HUES64 (cell line): ENCODE measurements at regions not wholly inside any gene's neighbourhood (a gene's known extent, or its start where the extent isn't known, plus 50 kb on each side); places are given as distances from the start of the nearest gene placed in this dataset.

Experiments used
- H3K27ac ChIP-seq: 2 replicates; pipeline ENCODE4 v1.7.0; 2013; ENCODE audit warnings: low read depth, low read length, inconsistent platforms
- H3K27me3 ChIP-seq: 2 replicates; pipeline ENCODE4 v1.6.1; 2013; ENCODE audit warnings: mild to moderate bottlenecking, low read length; ENCODE audit not compliant: insufficient read depth
- H3K36me3 ChIP-seq: 2 replicates; pipeline ENCODE4 v1.6.1; 2013; ENCODE audit warnings: mild to moderate bottlenecking, low read length; ENCODE audit not compliant: insufficient read depth
- H3K4me1 ChIP-seq: 2 replicates; pipeline ENCODE4 v1.6.1; 2013; ENCODE audit warnings: mild to moderate bottlenecking, low read length, moderate library complexity; ENCODE audit not compliant: insufficient read depth
- H3K4me3 ChIP-seq: 2 replicates; pipeline ENCODE4 v1.5.1; 2013; ENCODE audit warnings: mild to moderate bottlenecking, low read length, moderate library complexity
- H3K9ac ChIP-seq: 2 replicates; pipeline ENCODE4 v1.6.1; 2013; ENCODE audit warnings: mild to moderate bottlenecking, low read depth, low read length
- H3K9me3 ChIP-seq: 2 replicates; pipeline ENCODE4 v1.6.1; 2013; ENCODE audit warnings: low read depth, low read length; ENCODE audit not compliant: insufficient read depth
- WGBS: fragments of 150-250, 120-280 bp; methylation state at CpG from one replicate; pipeline ENCODE4 v1.1.7; 2013; ENCODE audit warnings: missing lambda C conversion rate; 5-methylcytosine and 5-hydroxymethylcytosine counted together

DNA sequence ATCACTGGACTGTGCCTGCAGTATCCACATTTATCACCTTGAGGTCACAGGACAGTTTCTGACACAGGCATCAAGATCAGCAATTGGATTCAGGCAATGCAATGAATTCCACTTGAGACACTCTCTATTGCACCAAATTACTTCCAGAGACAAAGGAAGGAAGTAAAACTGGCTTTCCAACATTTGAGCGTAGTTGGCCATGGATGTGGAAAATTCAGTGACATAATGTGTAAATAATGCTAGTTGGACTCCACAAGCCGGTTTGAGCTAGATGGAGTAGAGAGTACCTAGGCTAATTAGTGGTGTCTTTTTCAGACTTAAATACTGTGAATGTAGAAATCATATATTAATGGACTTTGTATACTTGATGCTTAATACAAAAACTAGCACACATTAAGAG lies 168.3 kb upstream of the SYT1 start:
- Histone ChIP-seq H3K4me3 (no peak overlapping the region), H3K9ac (no peak overlapping the region), H3K9me3 (peaks cover 6% of the 10 kb centered on the region; the same call in 1 of the 2 replicates), H3K27ac (no peak overlapping the region), H3K27me3 (no peaks in the 10 kb centered on the region), H3K36me3 (no peaks in the 10 kb centered on the region), H3K4me1 (no peaks in the 10 kb centered on the region)
- 98% methylated on average over 2 of the region's 2 CpGs for WGBS

DNA sequence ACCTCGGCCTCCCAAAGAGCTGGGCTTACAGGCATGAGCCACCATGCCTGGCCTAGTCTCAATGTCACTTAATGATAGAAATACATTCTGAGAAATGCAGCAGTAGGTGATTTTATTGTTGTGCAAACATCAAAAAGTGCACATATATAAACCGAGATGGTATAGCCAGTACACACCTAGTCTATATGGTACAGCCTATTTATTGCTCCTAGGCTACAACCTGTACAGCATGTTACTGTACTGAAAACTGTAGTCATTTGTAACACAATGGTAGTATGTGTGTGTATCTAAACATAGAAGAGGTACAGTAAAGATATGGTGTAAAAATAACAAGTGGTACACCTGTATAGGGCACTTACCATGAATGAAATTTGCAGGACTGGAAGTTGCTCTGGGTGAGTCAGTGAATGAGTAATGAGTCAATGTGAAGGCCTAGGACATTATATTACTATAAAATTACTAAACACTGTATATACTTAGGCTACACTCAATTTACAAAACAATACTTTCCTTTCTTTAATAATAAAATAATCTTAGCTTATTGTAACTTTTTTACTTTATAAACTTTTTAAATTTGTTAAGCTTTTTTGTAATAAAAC lies 166.7 kb upstream of the SYT1 start:
- Histone ChIP-seq H3K4me3 (no peak overlapping the region), H3K9me3 (peaks cover 6% of the 10 kb centered on the region; the same call in 1 of the 2 replicates), H3K36me3 (no peaks in the 10 kb centered on the region), H3K27me3 (no peaks in the 10 kb centered on the region), H3K9ac (no peak overlapping the region), H3K27ac (no peak overlapping the region), H3K4me1 (no peaks in the 10 kb centered on the region)
- 94% methylated on average over 2 of the region's 2 CpGs for WGBS

DNA sequence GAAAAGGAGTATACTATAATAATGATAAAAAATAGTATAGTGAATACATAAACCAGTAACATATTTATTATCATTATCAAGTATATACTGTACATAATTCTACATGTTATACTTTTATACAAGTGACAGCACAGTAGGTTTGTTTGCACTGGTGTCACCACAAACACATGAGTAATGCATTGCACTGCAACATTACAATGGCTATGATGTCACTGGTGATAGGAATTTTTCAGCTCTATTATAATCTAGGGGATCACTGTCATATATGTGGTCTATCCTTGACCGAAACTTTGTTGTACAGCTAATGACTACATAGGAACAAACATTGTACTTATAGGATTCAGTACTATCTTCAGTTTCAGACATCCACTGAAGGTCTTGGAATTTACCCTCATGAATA lies 165.8 kb upstream of the SYT1 start:
- no peak overlapping the region for H3K4me3 ChIP-seq
- H3K27ac ChIP-seq: no peak overlapping the region
- no peaks in the 10 kb centered on the region for H3K36me3 ChIP-seq
- H3K9me3 ChIP-seq: no peaks in the 10 kb centered on the region; the same call in 1 of the 2 replicates
- WGBS: 56% methylated on average over 1 of the region's 1 CpG
- H3K4me1 ChIP-seq: no peaks in the 10 kb centered on the region
- no peak overlapping the region for H3K9ac ChIP-seq
- no peaks in the 10 kb centered on the region for H3K27me3 ChIP-seq

DNA sequence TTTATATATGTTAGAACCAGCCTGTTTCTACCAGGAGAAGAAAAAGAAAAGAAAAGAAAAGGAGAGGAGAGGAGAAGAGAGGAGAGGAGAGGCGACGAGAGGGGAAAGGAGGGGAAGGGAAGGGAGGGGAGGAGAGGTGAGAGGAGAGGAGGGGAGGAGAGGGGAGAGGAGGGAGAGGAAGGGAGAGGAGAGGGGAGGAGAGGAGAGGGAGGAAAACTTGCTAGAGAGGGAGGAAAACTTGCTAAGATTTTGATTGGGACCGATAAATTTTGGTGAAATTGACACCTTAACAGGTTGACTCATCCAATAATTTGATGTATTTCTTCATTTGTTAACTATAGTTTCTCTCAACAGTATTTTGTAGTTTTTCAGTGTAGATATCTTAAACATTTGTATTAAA lies 164.0 kb upstream of the SYT1 start:
- WGBS: 89% methylated on average over 3 of the region's 3 CpGs

DNA sequence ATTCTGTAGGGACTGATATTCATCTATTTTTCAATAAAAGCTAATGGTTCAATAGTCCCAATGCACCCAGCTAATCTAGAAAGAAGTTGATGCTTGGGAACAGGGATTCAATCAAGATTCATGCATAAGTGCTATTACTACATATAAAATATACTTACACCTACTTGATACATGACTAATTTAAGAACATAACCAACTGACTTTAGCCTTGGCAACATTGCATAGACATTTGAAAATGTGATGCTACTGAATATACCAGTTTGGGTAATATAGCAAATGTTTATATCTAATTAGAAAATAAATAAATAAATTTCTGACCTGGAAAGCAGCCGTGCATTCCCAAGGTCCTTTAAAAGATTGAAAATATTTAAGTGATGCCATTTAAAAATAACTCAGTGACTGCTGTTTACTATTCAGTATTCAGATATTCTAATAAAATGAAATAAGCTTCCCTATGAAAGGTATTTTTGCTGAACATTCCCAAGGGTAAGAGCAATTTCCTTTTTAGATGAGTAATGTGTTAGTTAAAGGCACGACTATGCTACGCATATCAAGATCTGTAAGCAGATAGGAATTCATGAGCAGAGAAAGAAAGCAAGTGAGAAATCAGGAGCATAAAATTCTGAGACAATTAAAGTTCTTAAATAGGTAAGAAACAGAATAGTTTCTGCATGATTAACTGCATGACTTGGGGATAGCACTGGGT lies 160.6 kb upstream of the SYT1 start:
- no peaks in the 10 kb centered on the region for H3K27me3 ChIP-seq
- H3K9ac ChIP-seq: no peak overlapping the region
- no peaks in the 10 kb centered on the region for H3K36me3 ChIP-seq
- H3K4me3 ChIP-seq: no peak overlapping the region
- WGBS: 75% methylated on average over 2 of the region's 3 CpGs
- H3K27ac ChIP-seq: no peak overlapping the region
- no peaks in the 10 kb centered on the region for H3K9me3 ChIP-seq
- H3K4me1 ChIP-seq: no peaks in the 10 kb centered on the region

More for the DNA sequence above, 164.0 kb upstream of the SYT1 start:
- no peak overlapping the region for H3K4me3 ChIP-seq
- H3K9me3 ChIP-seq: no peaks in the 10 kb centered on the region
- H3K27ac ChIP-seq: no peak overlapping the region
- no peak overlapping the region for H3K9ac ChIP-seq
- H3K27me3 ChIP-seq: no peaks in the 10 kb centered on the region
- no peaks in the 10 kb centered on the region for H3K36me3 ChIP-seq
- H3K4me1 ChIP-seq: no peaks in the 10 kb centered on the region

DNA sequence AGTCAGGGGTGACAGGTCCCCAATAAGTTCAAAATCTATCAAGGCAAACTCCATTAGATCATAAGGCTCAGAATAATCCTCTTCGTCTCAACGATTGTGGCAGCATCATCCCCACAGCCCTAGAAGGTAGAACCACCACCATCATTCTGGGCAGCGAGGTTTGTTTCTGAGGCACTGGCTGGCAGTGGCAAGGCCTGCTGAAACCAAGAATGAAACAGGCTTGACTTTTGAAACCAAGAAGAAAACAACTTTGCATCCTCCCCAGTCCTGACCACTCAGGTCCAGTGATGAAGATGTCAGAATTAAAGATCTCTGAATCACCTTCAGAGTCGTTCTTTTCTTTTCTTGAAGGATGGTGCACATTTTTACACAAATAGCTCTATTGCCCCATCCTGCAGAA lies 152.6 kb upstream of the SYT1 start:
- Histone ChIP-seq H3K9me3 (no peaks in the 10 kb centered on the region), H3K36me3 (no peaks in the 10 kb centered on the region), H3K9ac (no peak overlapping the region), H3K4me3 (no peak overlapping the region), H3K27ac (no peak overlapping the region), H3K4me1 (peaks cover 7% of the 10 kb centered on the region; the same call in 1 of the 2 replicates), H3K27me3 (no peaks in the 10 kb centered on the region)
- WGBS: 96% methylated on average over 4 of the region's 4 CpGs

DNA sequence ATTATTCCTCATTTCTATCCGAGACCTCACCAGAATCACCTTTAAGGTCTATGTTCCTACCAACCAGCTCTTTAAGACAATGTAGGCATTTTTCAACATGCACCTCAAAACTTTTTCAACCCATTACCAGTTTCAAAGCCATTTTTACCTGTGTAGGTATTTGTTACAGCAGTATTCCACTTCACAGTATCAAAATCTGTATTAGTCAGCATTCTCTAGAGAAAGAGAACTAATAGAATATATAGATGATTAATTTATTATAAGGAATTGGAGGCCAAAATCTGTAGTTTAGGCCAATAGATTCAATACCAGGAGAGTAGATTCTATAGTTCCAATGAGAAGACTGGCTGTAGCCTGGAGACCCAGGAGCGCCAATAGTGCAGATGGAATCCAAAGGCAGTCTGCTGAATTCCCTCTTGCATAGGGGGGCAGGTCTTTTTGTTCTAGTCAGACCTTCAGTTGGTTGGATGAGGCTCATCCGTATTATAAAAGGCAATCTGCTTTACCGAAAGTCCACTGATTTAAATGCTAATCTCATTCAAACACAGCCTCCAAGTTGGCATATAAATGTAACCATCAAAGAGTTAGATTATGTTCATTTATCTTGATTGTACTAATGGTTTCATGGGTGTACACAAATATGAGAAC lies 151.6 kb upstream of the SYT1 start:
- H3K4me3 ChIP-seq: no peak overlapping the region
- no peaks in the 10 kb centered on the region for H3K9me3 ChIP-seq
- no peaks in the 10 kb centered on the region for H3K27me3 ChIP-seq
- H3K4me1 ChIP-seq: peaks cover 7% of the 10 kb centered on the region; the same call in 1 of the 2 replicates
- no peak overlapping the region for H3K27ac ChIP-seq
- WGBS: 64% methylated on average over 4 of the region's 4 CpGs
- H3K9ac ChIP-seq: no peak overlapping the region
- no peaks in the 10 kb centered on the region for H3K36me3 ChIP-seq

DNA sequence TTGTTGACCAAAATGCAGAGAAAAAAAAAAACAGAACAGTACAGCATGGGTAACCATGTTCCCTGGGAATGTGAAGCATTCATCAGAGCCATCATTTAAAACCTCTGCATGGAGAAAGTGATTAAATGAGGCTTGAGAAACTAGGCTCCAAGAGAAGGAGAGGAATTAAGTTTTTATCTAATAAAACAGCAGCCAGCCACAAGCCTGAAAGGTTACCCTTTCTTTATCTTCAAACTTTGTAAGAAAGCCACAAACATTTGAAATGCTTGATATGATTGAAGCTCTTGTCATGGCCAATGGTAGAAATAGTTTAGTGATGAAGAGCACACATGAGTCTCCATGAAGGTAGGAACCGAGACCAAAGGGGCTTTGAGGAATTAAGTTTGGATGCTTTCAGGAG lies 144.9 kb upstream of the SYT1 start:
- no peaks in the 10 kb centered on the region for H3K9me3 ChIP-seq
- no peak overlapping the region for H3K27ac ChIP-seq
- no peaks in the 10 kb centered on the region for H3K27me3 ChIP-seq
- no peaks in the 10 kb centered on the region for H3K4me1 ChIP-seq
- 90% methylated on average over 1 of the region's 1 CpG for WGBS
- H3K9ac ChIP-seq: no peak overlapping the region
- no peak overlapping the region for H3K4me3 ChIP-seq
- no peaks in the 10 kb centered on the region for H3K36me3 ChIP-seq

DNA sequence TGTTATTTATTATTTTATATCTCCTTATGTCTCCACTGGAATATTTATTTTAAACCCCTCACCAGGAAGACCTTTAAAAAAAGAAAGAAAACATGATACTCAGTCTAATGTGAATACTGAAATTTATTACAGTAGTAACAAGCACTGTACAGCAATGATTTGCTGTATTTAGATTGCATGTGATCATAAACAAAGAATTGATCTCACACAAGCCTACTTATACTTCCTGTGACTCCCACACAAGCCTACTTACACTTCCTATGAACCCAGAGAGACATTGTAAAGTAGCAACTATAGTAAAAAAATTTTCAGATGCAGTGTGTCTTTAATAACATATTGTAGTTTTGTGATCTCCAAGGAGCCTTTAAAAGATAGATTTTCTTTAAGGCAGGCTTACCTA lies 142.7 kb upstream of the SYT1 start:
- Histone ChIP-seq H3K27ac (no peak overlapping the region), H3K9ac (no peak overlapping the region), H3K4me1 (no peaks in the 10 kb centered on the region)

DNA sequence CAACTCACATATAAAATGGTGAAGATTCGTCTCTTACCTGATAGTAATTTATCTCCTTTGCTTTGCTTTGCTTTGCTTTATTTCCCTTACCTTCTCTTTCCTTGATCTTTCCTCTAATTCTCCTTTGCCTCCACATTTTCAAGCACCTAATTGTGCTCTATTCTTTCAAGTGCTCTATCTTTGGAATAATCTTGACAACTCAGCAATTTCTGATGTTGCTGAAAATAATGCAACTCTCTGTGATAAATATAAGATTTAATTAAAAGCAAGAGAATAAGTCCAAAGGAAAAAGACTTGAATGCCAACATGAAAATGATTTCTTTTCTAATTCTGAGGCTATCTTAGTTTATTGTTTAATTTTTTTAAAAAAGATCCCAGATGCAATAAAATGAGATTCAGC lies 139.5 kb upstream of the SYT1 start:
- H3K4me3 ChIP-seq: no peak overlapping the region
- H3K27ac ChIP-seq: no peak overlapping the region
- H3K9me3 ChIP-seq: no peaks in the 10 kb centered on the region
- H3K4me1 ChIP-seq: no peaks in the 10 kb centered on the region
- 100% methylated on average over 1 of the region's 1 CpG for WGBS
- H3K9ac ChIP-seq: no peak overlapping the region
- no peaks in the 10 kb centered on the region for H3K27me3 ChIP-seq
- H3K36me3 ChIP-seq: no peaks in the 10 kb centered on the region

More for the DNA sequence above, 142.7 kb upstream of the SYT1 start:
- Histone ChIP-seq H3K9me3 (no peaks in the 10 kb centered on the region), H3K36me3 (no peaks in the 10 kb centered on the region), H3K4me3 (no peak overlapping the region), H3K27me3 (no peaks in the 10 kb centered on the region)

DNA sequence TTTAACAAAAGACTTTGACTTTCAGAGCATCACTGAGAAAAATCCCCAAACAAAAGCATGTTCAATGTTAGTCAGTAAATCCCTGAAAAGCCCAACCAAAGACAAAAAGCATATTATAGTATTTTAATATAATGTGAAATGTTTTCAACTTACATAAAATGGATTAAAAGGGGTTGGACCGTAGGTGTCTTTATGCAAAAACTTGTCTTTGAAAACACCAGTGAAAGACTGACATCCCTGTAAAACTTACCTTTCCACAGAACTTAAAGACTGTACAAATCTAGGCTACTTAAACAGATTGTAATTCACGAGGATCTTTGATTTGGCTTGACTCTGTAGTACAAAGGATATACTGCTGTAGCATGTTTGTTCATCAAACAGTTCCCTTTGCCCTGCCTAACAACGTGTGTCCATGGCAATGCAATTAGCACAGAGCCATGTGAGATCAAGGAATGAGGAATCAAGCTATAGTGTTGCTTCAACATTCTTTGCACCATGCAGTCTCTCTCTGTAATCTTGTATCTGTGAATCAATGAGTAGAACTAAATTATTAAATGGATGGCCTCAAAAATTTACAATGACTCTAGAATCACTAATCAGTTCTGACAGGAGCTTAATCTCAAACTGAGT lies 138.5 kb upstream of the SYT1 start:
- Histone ChIP-seq H3K36me3 (no peaks in the 10 kb centered on the region), H3K27me3 (no peaks in the 10 kb centered on the region), H3K4me1 (no peaks in the 10 kb centered on the region), H3K4me3 (no peak overlapping the region), H3K9ac (no peak overlapping the region), H3K27ac (no peak overlapping the region), H3K9me3 (no peaks in the 10 kb centered on the region)
- 82% methylated on average over 3 of the region's 3 CpGs for WGBS
